ENCODE measurements at regions not wholly inside any gene's neighbourhood (a gene's known extent, or its start where the extent isn't known, plus 50 kb on each side); places are given as distances from the start of the nearest gene placed in this dataset.

GRCh38 chrX:104307341-104307740 lies 52.6 kb upstream of the ESX1 start:
- Histone ChIP-seq H3K4me3 (no peak overlapping the region), H3K4me1 (no peaks in the 10 kb centered on the region), H3K36me3 (no peaks in the 10 kb centered on the region), H3K9me3 (replicated peaks) (no peaks in the 10 kb centered on the region), H3K27ac (no peak overlapping the region), H3K27me3 (no peaks in the 10 kb centered on the region)
- no peak for DNase-seq

- no peaks in the 10 kb centered on the region for H3K4me1 ChIP-seq
- H3K36me3 ChIP-seq = no peaks in the 10 kb centered on the region
- H3K4me3 ChIP-seq = no peak overlapping the region
- H3K9me3 ChIP-seq (replicated peaks) = no peaks in the 10 kb centered on the region
- no peak for DNase-seq
- H3K27ac ChIP-seq = no peak overlapping the region
- H3K27me3 ChIP-seq = no peaks in the 10 kb centered on the region
Measured at GRCh38 chrX:104306180-104306579, 51.4 kb upstream of the ESX1 start.

Measured in SJCRH30 (cell line).